CD4-positive, alpha-beta T cell (primary cell): ENCODE measurements at regions not wholly inside any gene's neighbourhood (a gene's known extent, or its start where the extent isn't known, plus 50 kb on each side); places are given as distances from the start of the nearest gene placed in this dataset.

ENCODE experiments used
- ATAC-seq: fragments of 200-7000 bp; cut with Tn5 transposase; one replicate; pipeline ENCODE4 v1.10.0; 2022; ENCODE audit warnings: mild to moderate bottlenecking; ENCODE audit not compliant: poor library complexity
- CTCF ChIA-PET: fragments of 350-600 bp; sonication (Branson Sonifier 250); formaldehyde crosslinking; loops from one replicate; lab custom pipeline; 2021; ENCODE audit warnings: antibody characterized with exemption, inconsistent platforms; lab: Charles Lee
- POLR2A ChIA-PET: fragments of 350-600 bp; sonication (Branson Sonifier 250); formaldehyde crosslinking; loops from one replicate; lab custom pipeline; 2021; ENCODE audit warnings: antibody characterized with exemption, inconsistent platforms; lab: Charles Lee
- DNase-seq, 14 experiments: peaks; one replicate each; pipeline ENCODE4 v3.0.0-alpha.2; 2013 to 2020; ENCODE audit warnings: mixed read lengths in 2 of 14
- H3K27ac ChIP-seq, 2 donors: one replicate each; pipeline versions ENCODE4 v1.5.1 to v1.7.0; 2013; ENCODE audit warnings: low read length in 2 of 2, low read depth in 1 of 2, mild to moderate bottlenecking in 1 of 2
- H3K27me3 ChIP-seq, 2 experiments: 1 replicate in 1 of 2; 2 replicates in 1 of 2; pipeline versions ENCODE4 v1.6.1 to v1.7.0; 2013; ENCODE audit warnings: low read length in 2 of 2, control low read depth in 1 of 2, mild to moderate bottlenecking in 1 of 2, moderate library complexity in 1 of 2; ENCODE audit not compliant: insufficient read depth in 2 of 2, control insufficient read depth in 1 of 2
- H3K36me3 ChIP-seq: one replicate; pipeline ENCODE4 v1.6.1; 2013; ENCODE audit warnings: low read length, control low read depth; ENCODE audit not compliant: insufficient read depth
- H3K4me1 ChIP-seq: one replicate; pipeline ENCODE4 v1.6.1; 2013; ENCODE audit warnings: low read length, control low read depth; ENCODE audit not compliant: insufficient read depth
- H3K4me3 ChIP-seq: one replicate; pipeline ENCODE4 v1.5.1; 2013; ENCODE audit warnings: mild to moderate bottlenecking, low read length, moderate library complexity
- H3K9me3 ChIP-seq, 2 experiments: 1 replicate in 1 of 2; 2 replicates in 1 of 2; pipeline versions ENCODE4 v1.6.1 to v1.7.0; 2013; ENCODE audit warnings: low read length in 2 of 2, mild to moderate bottlenecking in 2 of 2, control low read depth in 1 of 2, moderate library complexity in 1 of 2; ENCODE audit not compliant: control insufficient read depth in 1 of 2, insufficient read depth in 1 of 2
- H3K27ac Mint-ChIP-seq: one replicate; pipeline ENCODE4 v1.8.0; 2020; ENCODE audit warnings: mixed read lengths
- H3K27me3 Mint-ChIP-seq: one replicate; pipeline ENCODE4 v1.8.0; 2021; ENCODE audit warnings: mixed read lengths
- H3K36me3 Mint-ChIP-seq: one replicate; pipeline ENCODE4 v1.8.0; 2021; ENCODE audit warnings: low read depth, mixed read lengths
- H3K4me1 Mint-ChIP-seq: one replicate; pipeline ENCODE4 v1.8.0; 2021; ENCODE audit warnings: low read depth, mixed read lengths
- H3K4me3 Mint-ChIP-seq: one replicate; pipeline ENCODE4 v1.8.0; 2020; ENCODE audit warnings: mild to moderate bottlenecking, mixed read lengths
- H3K9me3 Mint-ChIP-seq: one replicate; pipeline ENCODE4 v1.8.0; 2020; ENCODE audit warnings: mixed read lengths
- intact Hi-C, 2 experiments: fragments of 100-400 bp; cut with DNase I in 1 of 2; cut with micrococcal nuclease in 1 of 2; formaldehyde crosslinking; loops; one replicate each; pipeline versions ENCODE4 v1.15.1 to v1.9.0; 2023 to 2025; cut with DNase I, micrococcal nuclease
- TF ChIP-seq, protein P1 (sequence below): fragments of 200-600 bp; IDR thresholded peaks from one replicate; pipeline ENCODE4 v1.8.0; 2022; ENCODE audit warnings: antibody characterized with exemption, mild to moderate bottlenecking

GRCh38 chr2:41129988-41130387, 678.1 kb upstream of the SLC8A1 start:
- H3K4me1 Mint-ChIP-seq, result no peaks in the 10 kb centered on the region
- H3K36me3 Mint-ChIP-seq, result no peaks in the 10 kb centered on the region
- Histone ChIP-seq H3K27ac (no peak overlapping the region), H3K9me3 (no peaks in the 10 kb centered on the region), H3K4me3 (no peak overlapping the region), H3K36me3 (no peaks in the 10 kb centered on the region), H3K27me3 (no peaks in the 10 kb centered on the region), H3K4me1 (no peaks in the 10 kb centered on the region)
- H3K9me3 Mint-ChIP-seq, result no peaks in the 10 kb centered on the region
- ChIA-PET POLR2A (no interaction called here), CTCF (no interaction called here)
- ATAC-seq (no peak), DNase-seq (no peak)
- no peak overlapping the region for H3K4me3 Mint-ChIP-seq
- no peaks in the 10 kb centered on the region for H3K27me3 Mint-ChIP-seq
- no peak overlapping the region for H3K27ac Mint-ChIP-seq
- TF ChIP-seq, protein P1, sequence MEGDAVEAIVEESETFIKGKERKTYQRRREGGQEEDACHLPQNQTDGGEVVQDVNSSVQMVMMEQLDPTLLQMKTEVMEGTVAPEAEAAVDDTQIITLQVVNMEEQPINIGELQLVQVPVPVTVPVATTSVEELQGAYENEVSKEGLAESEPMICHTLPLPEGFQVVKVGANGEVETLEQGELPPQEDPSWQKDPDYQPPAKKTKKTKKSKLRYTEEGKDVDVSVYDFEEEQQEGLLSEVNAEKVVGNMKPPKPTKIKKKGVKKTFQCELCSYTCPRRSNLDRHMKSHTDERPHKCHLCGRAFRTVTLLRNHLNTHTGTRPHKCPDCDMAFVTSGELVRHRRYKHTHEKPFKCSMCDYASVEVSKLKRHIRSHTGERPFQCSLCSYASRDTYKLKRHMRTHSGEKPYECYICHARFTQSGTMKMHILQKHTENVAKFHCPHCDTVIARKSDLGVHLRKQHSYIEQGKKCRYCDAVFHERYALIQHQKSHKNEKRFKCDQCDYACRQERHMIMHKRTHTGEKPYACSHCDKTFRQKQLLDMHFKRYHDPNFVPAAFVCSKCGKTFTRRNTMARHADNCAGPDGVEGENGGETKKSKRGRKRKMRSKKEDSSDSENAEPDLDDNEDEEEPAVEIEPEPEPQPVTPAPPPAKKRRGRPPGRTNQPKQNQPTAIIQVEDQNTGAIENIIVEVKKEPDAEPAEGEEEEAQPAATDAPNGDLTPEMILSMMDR, result no peak
- intact Hi-C loops, result no loop called here

- H3K27ac Mint-ChIP-seq, result no peak overlapping the region
- POLR2A ChIA-PET, result no interaction called here
Measured at GRCh38 chr2:41137031-41137430, 685.1 kb upstream of the SLC8A1 start.

DNA sequence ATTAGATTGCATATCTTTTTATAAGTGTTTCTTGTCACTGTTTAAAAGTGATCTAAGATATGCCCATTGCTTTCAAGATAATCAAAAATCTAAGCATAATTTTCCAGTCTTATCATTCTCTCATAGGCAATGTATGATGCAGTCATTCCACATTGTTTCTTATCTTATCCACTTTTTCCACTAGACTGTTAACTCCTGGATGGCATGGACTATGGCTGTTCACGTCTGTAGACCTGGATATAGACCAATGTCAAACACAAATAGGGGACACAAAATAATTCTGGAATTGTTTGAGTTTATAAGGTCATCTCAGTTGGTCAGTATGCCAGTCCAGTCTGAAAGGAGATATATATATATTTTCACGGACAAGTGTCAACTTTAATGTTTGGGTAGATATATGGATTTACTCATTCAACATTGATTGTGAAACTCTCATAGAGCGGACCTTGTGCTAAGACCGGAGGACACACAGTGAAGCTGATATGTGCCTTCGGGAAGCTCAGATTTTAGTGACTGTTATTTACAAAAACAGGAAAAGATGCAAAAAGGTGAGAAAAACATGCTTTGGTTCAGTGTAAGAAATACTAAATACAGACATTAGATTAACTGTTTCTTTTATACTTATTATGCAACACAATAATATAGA, 689.4 kb upstream of the SLC8A1 start:
- ATAC-seq, result no peak
- CTCF ChIA-PET, result no interaction called here
- no peaks in the 10 kb centered on the region for H3K4me1 Mint-ChIP-seq
- H3K4me1 ChIP-seq, result no peaks in the 10 kb centered on the region
- no peaks in the 10 kb centered on the region for H3K36me3 Mint-ChIP-seq
- H3K4me3 Mint-ChIP-seq, result no peak overlapping the region
- no peaks in the 10 kb centered on the region for H3K9me3 ChIP-seq
- POLR2A ChIA-PET, result no interaction called here
- H3K27ac Mint-ChIP-seq, result no peak overlapping the region
- no peaks in the 10 kb centered on the region for H3K9me3 Mint-ChIP-seq
- intact Hi-C loops, result no loop called here
- no peaks in the 10 kb centered on the region for H3K36me3 ChIP-seq
- no peak overlapping the region for H3K27ac ChIP-seq
- no peaks in the 10 kb centered on the region for H3K27me3 ChIP-seq
- DNase-seq, result no peak
- H3K4me3 ChIP-seq, result no peak overlapping the region
- H3K27me3 Mint-ChIP-seq, result no peaks in the 10 kb centered on the region
- TF ChIP-seq, protein P1, result no peak

More at GRCh38 chr2:41137031-41137430, 685.1 kb upstream of the SLC8A1 start:
- Mint-ChIP-seq H3K9me3 (no peaks in the 10 kb centered on the region), H3K36me3 (no peaks in the 10 kb centered on the region), H3K4me1 (no peaks in the 10 kb centered on the region), H3K4me3 (no peak overlapping the region), H3K27me3 (no peaks in the 10 kb centered on the region)
- Histone ChIP-seq H3K27me3 (no peaks in the 10 kb centered on the region), H3K4me1 (no peaks in the 10 kb centered on the region), H3K36me3 (no peaks in the 10 kb centered on the region), H3K27ac (no peak overlapping the region), H3K9me3 (no peaks in the 10 kb centered on the region), H3K4me3 (no peak overlapping the region)
- CTCF ChIA-PET, result no interaction called here
- intact Hi-C loops, result no loop called here
- no peak for ATAC-seq
- DNase-seq, result no peak
- TF ChIP-seq, protein P1, result no peak
